HG03066 (cell line): ENCODE measurements at regions not wholly inside any gene's neighbourhood (a gene's known extent, or its start where the extent isn't known, plus 50 kb on each side); places are given as distances from the start of the nearest gene placed in this dataset.
"Not testable (repeated sequence)": the region's sequence is repeated elsewhere in the genome, so short reads cannot be mapped to it uniquely, and the experiment has no call there.

Experiments used
- ATAC-seq: cut with Tn5 transposase; IDR thresholded peaks from one replicate; pipeline ENCODE4 v1.9.1; 2021; ENCODE audit warnings: low read depth; ENCODE audit not compliant: unreplicated experiment

GRCh38 chr2:20499387-20499786 is 52.5 kb downstream of the RHOB start:
- ATAC-seq, result no peak

- ATAC-seq, result no peak
Observed at GRCh38 chr2:20501974-20502373, 55.1 kb downstream of the RHOB start.

GRCh38 chr2:20502496-20502895 is 55.6 kb downstream of the RHOB start:
- not testable (repeated sequence) for ATAC-seq

GRCh38 chr2:20504174-20504573 is 57.3 kb downstream of the RHOB start:
- ATAC-seq, result no peak

- no peak for ATAC-seq
Observed at GRCh38 chr2:20506201-20506685, 59.4 kb downstream of the RHOB start.

- ATAC-seq, result peak; percentile 98
Observed at GRCh38 chr2:20507166-20507692, 60.4 kb downstream of the RHOB start.

- no peak for ATAC-seq
Observed at GRCh38 chr2:20507711-20508110, 60.8 kb downstream of the RHOB start.

- ATAC-seq, result no peak
Observed at GRCh38 chr2:20509301-20509769, 62.5 kb downstream of the RHOB start.

- no peak for ATAC-seq
Observed at GRCh38 chr2:20509770-20510490, 63.1 kb downstream of the RHOB start.

GRCh38 chr2:20511130-20511529 is 64.3 kb downstream of the RHOB start:
- no peak for ATAC-seq

- ATAC-seq, result no peak
Observed at GRCh38 chr2:20512061-20512605, 65.3 kb downstream of the RHOB start.

GRCh38 chr2:20513946-20514345 is 67.1 kb downstream of the RHOB start:
- ATAC-seq, result no peak

GRCh38 chr2:20514596-20515269 is 67.9 kb downstream of the RHOB start:
- ATAC-seq, result no peak

- ATAC-seq, result no peak
Observed at GRCh38 chr2:20515290-20516220, 68.7 kb downstream of the RHOB start.

- no peak for ATAC-seq
Observed at GRCh38 chr2:20516291-20516645, 69.4 kb downstream of the RHOB start.

GRCh38 chr2:20516646-20517341 is 69.9 kb downstream of the RHOB start:
- peak; percentile 89 for ATAC-seq

GRCh38 chr2:20519309-20519708 is 72.4 kb downstream of the RHOB start:
- ATAC-seq, result no peak

- no peak for ATAC-seq
Observed at GRCh38 chr2:20520128-20520527, 73.3 kb downstream of the RHOB start.

GRCh38 chr2:20521193-20521592 is 74.3 kb downstream of the RHOB start:
- ATAC-seq, result no peak

GRCh38 chr2:20521682-20522189 is 74.9 kb downstream of the RHOB start:
- no peak for ATAC-seq
